DND-41 (cell line): ENCODE measurements at regions not wholly inside any gene's neighbourhood (a gene's known extent, or its start where the extent isn't known, plus 50 kb on each side); places are given as distances from the start of the nearest gene placed in this dataset.

Experiments used
- ATAC-seq: fragments of 200-7000 bp; cut with Tn5 transposase; 3 replicates; pipeline ENCODE4 v1.9.1; 2021; ENCODE audit warnings: low read depth; ENCODE audit not compliant: insufficient read depth
- DNase-seq: peaks from one replicate; pipeline ENCODE4 v3.0.0-alpha.2; 2020
- H2AFZ ChIP-seq: 2 replicates; pipeline ENCODE4 v1.6.0; 2012; ENCODE audit warnings: low read depth, low read length
- H3K27ac ChIP-seq: 2 replicates; pipeline ENCODE4 v1.5.1; 2012; ENCODE audit warnings: low read length, inconsistent platforms
- H3K27me3 ChIP-seq: fragments of 200-600 bp; sonication (generic); 2 replicates; pipeline ENCODE4 v1.6.0; 2012; ENCODE audit warnings: low read length, mild to moderate bottlenecking, inconsistent platforms; ENCODE audit not compliant: insufficient read depth, poor library complexity
- H3K36me3 ChIP-seq: 2 replicates; pipeline ENCODE4 v1.5.1; 2012; ENCODE audit warnings: low read length, inconsistent platforms; ENCODE audit not compliant: insufficient read depth
- H3K4me1 ChIP-seq: 2 replicates; pipeline ENCODE4 v1.5.1; 2012; ENCODE audit warnings: mild to moderate bottlenecking, low read length; ENCODE audit not compliant: insufficient read depth
- H3K4me2 ChIP-seq: 2 replicates; pipeline ENCODE4 v1.6.0; 2012; ENCODE audit warnings: mild to moderate bottlenecking, moderate library complexity, low read length, inconsistent platforms; ENCODE audit not compliant: insufficient read depth
- H3K4me3 ChIP-seq, 2 experiments: fragments of 200-600 bp in 1 of 2; shearing (Covaris generic) in 1 of 2; 2 replicates each; pipeline ENCODE4 v1.5.1; 2012 to 2016; ENCODE audit warnings: inconsistent platforms in 2 of 2, low read length in 2 of 2, mild to moderate bottlenecking in 2 of 2, low read depth in 1 of 2, moderate library complexity in 1 of 2
- H3K79me2 ChIP-seq: 2 replicates; pipeline ENCODE4 v1.6.0; 2012; ENCODE audit warnings: low read length, inconsistent platforms; ENCODE audit not compliant: insufficient read depth
- H3K9ac ChIP-seq: 2 replicates; pipeline ENCODE4 v1.6.0; 2012; ENCODE audit warnings: low read depth, mild to moderate bottlenecking, inconsistent platforms, low read length, moderate library complexity
- H3K9me3 ChIP-seq: 2 replicates; pipeline ENCODE4 v1.5.1; 2012; ENCODE audit warnings: low read length, moderate library complexity, mild to moderate bottlenecking, inconsistent platforms; ENCODE audit not compliant: insufficient read depth, severe bottlenecking
- H4K20me1 ChIP-seq: 2 replicates; pipeline ENCODE4 v1.6.0; 2012; ENCODE audit warnings: low read length; ENCODE audit not compliant: insufficient read depth
- CTCF ChIP-seq: IDR thresholded peaks from 2 replicates; pipeline ENCODE4 v1.5.1; 2012; ENCODE audit warnings: borderline replicate concordance, low read length, moderate library complexity, mild to moderate bottlenecking; ENCODE audit not compliant: poor library complexity, severe bottlenecking; ENCODE audit errors: extremely low read depth
- EZH2 ChIP-seq: IDR thresholded peaks from 3 replicates; pipeline ENCODE4 v1.6.1; 2012; ENCODE audit warnings: borderline replicate concordance, low read depth, mild to moderate bottlenecking, moderate library complexity, low read length, inconsistent platforms; ENCODE audit not compliant: severe bottlenecking

- Histone ChIP-seq H3K9ac (no peak overlapping the region), H3K4me2 (no peak overlapping the region), H3K27ac (no peak overlapping the region), H3K4me3 (no peak overlapping the region), H3K4me1 (no peaks in the 10 kb centered on the region), H4K20me1 (no peaks in the 10 kb centered on the region), H2AFZ (no peak overlapping the region), H3K79me2 (no peaks in the 10 kb centered on the region), H3K9me3 (no peaks in the 10 kb centered on the region), H3K27me3 (no peaks in the 10 kb centered on the region), H3K36me3 (no peaks in the 10 kb centered on the region)
- TF ChIP-seq EZH2 (no peak), CTCF (no peak)
- no peak for DNase-seq
- no peak for ATAC-seq
Observed at GRCh38 chr3:145124900-145125678, 1035.9 kb downstream of the PLOD2 start.

DNA sequence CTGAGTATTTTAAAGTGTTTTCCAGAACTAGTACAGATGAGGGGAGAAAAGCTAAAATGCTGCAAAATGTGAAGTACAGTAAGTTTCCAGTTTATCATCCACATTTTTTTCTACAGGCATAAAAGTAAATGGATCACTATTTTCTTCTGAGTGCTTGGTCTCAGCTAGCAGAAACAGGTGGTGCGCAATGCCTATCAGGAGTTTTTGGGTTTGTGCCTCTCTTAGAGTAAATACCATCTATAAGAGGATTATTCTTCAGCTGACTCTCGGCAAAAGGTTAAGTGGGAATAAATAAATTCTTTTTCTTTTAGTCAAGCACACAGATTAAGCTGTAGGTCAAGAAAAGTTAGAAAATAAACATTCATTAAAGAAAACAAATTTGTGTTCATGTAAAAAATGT lies 1027.7 kb downstream of the PLOD2 start:
- Histone ChIP-seq H3K4me2 (no peak overlapping the region), H3K4me1 (no peaks in the 10 kb centered on the region), H4K20me1 (no peaks in the 10 kb centered on the region), H3K4me3 (no peak overlapping the region), H3K27me3 (no peaks in the 10 kb centered on the region), H3K36me3 (no peaks in the 10 kb centered on the region), H3K79me2 (no peaks in the 10 kb centered on the region), H3K9me3 (no peaks in the 10 kb centered on the region), H3K9ac (no peak overlapping the region), H2AFZ (no peak overlapping the region), H3K27ac (no peak overlapping the region)
- ATAC-seq (no peak), DNase-seq (no peak)
- TF ChIP-seq CTCF (no peak), EZH2 (no peak)

DNA sequence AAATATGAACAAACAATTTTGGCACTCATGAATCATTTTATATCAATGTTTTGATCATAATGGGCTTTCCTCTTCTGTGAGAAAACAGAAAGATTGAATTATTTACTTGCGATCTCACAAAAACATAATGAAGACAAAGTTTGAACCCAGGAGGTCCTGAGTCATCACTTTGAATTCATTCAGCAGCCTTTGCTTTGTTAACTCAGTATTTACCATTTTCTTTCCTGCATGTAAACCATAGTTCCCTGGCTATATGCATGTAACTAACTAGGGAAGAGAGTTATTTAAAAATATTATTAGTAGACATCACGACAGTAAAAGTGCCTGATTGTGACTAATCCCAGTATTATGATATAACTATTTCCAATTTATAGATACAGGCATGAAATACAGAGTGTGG lies 1026.2 kb downstream of the PLOD2 start:
- Histone ChIP-seq H3K27me3 (no peaks in the 10 kb centered on the region), H3K27ac (no peak overlapping the region), H3K4me1 (no peaks in the 10 kb centered on the region), H3K36me3 (no peaks in the 10 kb centered on the region), H3K9me3 (no peaks in the 10 kb centered on the region), H3K79me2 (no peaks in the 10 kb centered on the region), H3K4me3 (no peak overlapping the region), H3K4me2 (no peak overlapping the region), H2AFZ (no peak overlapping the region), H4K20me1 (no peaks in the 10 kb centered on the region), H3K9ac (no peak overlapping the region)
- DNase-seq, result no peak
- no peak for ATAC-seq
- TF ChIP-seq EZH2 (no peak), CTCF (no peak)

GRCh38 chr3:145144361-145144760 lies 1016.6 kb downstream of the PLOD2 start:
- Histone ChIP-seq H4K20me1 (no peaks in the 10 kb centered on the region), H2AFZ (no peak overlapping the region), H3K4me2 (no peak overlapping the region), H3K27me3 (no peaks in the 10 kb centered on the region), H3K27ac (no peak overlapping the region), H3K4me1 (no peaks in the 10 kb centered on the region), H3K9me3 (no peaks in the 10 kb centered on the region), H3K4me3 (no peak overlapping the region), H3K36me3 (no peaks in the 10 kb centered on the region), H3K79me2 (no peaks in the 10 kb centered on the region), H3K9ac (no peak overlapping the region)
- no peak for TF ChIP-seq EZH2
- no peak for TF ChIP-seq CTCF
- no peak for DNase-seq
- ATAC-seq, result no peak
